HG03103 (cell line): ENCODE measurements at regions not wholly inside any gene's neighbourhood (a gene's known extent, or its start where the extent isn't known, plus 50 kb on each side); places are given as distances from the start of the nearest gene placed in this dataset.
"Not testable (repeated sequence)": the region's sequence is repeated elsewhere in the genome, so short reads cannot be mapped to it uniquely, and the experiment has no call there.

Experiments used
- ATAC-seq: cut with Tn5 transposase; IDR thresholded peaks from one replicate; pipeline ENCODE4 v1.9.1; 2021; ENCODE audit warnings: low read depth; ENCODE audit not compliant: unreplicated experiment

DNA sequence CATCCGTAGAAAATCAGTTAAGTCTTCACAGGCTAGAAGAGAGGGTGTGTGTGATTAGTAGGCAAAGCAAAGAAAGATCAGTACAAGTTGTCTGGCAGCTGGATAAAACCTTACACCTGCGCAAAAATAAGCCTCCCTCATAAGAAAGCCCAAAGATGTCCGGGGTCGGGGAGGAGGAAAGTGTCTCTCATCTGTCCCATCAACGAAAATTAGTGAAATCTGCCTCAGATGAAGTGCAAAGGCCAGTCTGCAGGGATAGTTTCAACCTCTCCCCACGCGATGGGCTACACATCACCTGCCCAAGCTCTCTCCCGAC lies 333.9 kb downstream of the SRGAP2C start:
- ATAC-seq, result no peak

DNA sequence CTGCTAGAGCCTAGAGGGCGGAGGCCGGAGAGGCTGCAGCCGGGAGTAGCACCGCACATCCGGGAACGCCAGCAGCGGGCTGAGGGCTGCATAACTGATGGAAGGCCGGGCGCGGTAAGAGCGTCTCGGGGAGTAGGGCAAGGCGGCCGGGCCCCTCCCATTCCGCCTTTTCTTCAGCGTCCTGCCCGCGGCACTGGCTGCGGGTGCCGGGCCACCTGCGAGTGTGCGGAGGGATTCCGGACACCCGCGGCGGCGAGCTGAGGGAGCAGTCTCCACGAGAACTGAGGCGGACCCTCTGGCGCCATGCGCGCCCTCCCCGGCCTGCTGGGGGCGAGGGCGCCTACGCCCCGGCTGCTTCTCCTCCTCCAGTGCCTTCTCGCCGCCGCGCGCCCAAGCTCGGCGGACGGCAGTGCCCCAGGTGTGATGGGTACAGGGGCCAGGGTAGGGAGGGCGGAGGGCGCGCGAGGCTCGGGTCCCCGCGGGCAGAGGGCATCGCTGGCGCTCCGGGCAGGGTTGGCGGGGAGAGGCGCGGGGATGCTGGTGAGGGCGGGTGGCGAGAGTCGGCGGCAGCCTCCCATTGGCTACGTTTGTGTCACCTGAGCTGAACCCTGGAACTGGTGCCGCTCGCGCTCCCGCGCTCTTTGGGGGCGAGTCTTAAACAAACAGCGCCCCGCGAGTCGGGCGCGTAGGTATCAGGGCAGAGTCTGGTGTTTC lies 334.4 kb downstream of the SRGAP2C start:
- no peak for ATAC-seq

DNA sequence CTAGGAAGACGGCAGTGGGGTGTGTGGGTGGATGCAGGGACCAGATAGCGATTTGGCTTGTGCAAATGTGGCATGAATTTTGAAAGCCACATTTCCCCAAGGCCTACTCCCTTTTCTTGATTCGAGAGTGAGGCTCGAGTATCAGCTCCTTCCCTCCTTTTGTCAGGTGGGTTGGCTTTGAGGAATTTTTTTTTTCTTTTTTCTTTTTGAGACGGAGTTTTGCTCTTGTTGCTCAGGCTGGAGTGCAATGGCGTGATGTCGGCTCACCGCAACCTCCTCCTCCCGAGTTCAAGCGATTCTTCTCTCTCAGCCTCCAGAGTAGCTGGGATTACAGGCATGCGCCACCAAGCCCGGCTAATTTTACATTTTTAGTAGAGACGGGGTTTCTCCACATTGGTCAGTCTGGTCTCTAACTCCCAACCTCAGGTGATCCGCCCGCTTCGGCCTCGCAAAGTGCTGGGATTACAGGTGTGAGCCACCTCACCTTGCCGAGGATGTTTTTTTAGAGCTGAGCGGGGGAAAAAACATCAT lies 335.0 kb downstream of the SRGAP2C start:
- not testable (repeated sequence) for ATAC-seq

- ATAC-seq, result no peak
Observed at GRCh38 chr1:121522061-121522759, 337.4 kb downstream of the SRGAP2C start.

GRCh38 chr1:121523112-121523511 lies 338.3 kb downstream of the SRGAP2C start:
- not testable (repeated sequence) for ATAC-seq

DNA sequence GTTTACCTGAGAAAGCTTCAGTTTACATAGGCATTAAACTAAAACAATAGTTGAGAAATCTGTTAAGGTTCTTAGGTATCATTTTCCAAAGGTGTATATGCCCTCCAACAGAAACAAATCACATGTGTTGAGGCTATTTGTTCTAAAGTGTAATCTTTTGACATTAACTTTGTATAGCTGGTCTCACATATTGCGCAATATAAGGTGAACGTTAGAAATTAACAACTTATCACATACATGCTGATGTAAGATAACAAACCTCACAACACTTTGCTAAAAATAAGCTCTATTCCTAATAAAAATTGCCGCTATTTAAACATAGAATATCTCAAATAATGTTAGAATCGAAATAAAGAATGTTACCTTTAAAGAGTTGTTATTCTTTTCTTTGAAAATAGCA lies 340.6 kb downstream of the SRGAP2C start:
- ATAC-seq, result no peak

DNA sequence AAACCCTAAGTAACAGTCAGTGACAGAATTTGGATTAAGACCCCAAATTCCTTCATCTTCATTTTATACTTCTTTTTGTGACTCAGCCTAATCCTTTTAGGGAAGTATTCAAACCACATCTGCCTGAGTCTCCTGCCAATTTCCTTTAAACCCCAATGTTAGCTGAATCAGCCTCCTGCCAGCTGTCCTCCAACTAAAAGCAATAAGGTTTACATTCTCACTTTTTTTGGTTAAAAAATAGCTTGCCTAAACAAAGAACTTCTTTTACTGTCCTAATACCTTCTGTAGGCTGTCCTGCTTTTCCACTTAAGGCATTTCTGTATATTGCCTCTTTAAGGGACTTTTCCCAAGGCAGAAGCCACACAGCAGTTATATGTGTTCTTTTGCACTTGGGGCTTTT lies 344.2 kb downstream of the SRGAP2C start:
- ATAC-seq, result not testable (repeated sequence)

DNA sequence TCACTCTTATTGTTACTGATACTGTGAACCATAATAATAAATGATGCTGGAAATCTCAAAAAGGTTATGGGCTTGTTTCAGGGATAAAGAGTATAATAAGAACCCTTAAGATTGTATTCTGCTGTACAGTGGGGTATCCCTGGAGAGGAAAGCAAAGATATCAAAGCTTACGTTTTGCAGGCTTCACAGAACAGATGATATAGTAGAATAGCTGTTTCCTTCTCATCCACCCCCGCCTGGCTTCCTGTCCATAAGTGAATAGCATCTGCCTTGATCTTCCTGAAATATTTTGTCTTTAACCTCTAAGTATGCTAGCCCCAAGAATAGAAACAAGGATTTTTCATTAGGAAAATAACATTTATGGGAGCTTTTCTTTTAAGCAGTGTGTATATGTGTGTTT lies 345.3 kb downstream of the SRGAP2C start:
- ATAC-seq, result not testable (repeated sequence)

DNA sequence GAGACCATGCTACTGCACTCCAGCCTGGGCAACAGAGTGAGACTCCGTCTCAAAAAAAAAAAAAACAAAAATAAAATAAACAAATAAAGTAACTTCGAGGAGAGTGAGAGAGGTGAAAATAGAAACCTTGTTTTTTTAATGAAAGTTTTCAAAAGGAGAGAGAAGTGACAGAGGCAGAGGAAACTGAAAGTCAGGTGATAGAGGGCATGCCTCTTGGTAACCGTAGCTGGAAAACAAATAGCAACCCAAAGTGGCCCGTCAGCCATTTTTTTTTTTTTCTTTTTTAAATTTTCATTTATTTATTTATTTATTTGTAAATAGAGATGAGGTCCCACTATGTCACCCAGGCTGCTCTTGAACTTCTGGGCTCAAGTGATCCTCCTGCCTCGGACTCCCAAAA lies 347.0 kb downstream of the SRGAP2C start:
- not testable (repeated sequence) for ATAC-seq

DNA sequence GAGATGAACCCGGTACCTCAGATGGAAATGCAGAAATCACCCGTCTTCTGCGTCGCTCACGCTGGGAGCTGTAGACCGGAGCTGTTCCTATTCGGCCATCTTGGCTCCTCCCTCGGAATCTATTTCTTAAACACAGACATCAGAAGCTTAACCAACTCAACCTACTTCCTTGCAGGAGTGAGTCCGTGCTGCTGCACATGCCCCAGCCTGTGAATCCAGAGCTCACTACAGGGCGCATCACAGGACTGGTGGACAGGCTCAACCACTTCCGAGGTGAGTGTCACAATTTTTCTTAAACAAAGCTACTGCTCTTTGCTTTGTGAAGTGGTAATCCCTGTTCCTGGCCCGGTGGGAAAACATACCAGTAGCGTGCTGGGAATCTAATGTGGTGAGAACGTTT lies 353.4 kb downstream of the SRGAP2C start:
- ATAC-seq, result not testable (repeated sequence)

- ATAC-seq, result no peak
Observed at GRCh38 chr1:121538943-121539575, 354.3 kb downstream of the SRGAP2C start.

DNA sequence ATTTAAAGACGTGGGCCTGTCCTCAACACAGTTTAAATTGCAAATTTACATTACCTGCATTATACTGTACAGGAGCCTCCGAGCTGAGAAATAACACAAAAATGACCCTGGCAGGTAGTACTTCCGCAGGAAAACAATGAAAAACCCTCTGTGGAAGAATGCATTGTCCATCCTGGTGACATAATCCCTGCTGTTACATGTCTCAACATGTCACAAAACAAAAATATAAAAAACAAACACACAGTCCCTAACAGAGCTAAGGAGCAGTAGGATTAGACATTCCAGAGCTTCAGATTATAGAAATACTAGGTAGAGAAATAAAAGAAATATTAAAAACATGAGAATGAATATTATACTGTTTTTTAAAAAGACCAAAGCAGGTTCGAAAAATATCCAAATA lies 359.2 kb downstream of the SRGAP2C start:
- not testable (repeated sequence) for ATAC-seq

- no peak for ATAC-seq
Observed at GRCh38 chr1:121544500-121544899, 359.7 kb downstream of the SRGAP2C start.

- not testable (repeated sequence) for ATAC-seq
Observed at GRCh38 chr1:121545899-121546298, 361.1 kb downstream of the SRGAP2C start.

- ATAC-seq, result no peak
Observed at GRCh38 chr1:121546830-121547591, 362.2 kb downstream of the SRGAP2C start.

DNA sequence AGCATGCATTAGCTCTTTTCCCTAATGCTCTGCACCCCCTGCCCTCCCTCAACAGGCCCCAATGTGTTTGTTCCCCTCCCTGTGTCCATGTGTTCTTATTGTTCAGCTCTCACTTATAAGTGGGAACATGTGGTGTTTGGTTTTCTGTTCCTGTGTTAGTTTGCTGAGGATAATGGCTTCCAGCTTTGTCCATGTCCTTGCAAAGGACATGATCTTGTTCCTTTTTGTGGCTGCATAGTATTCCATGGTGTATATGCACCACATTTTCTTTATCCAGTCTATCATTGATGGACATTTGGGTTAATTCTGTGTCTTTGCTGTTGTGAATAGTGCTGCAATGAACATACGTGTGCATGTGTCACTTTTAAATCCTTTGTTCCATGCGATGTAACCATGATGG lies 363.0 kb downstream of the SRGAP2C start:
- not testable (repeated sequence) for ATAC-seq

DNA sequence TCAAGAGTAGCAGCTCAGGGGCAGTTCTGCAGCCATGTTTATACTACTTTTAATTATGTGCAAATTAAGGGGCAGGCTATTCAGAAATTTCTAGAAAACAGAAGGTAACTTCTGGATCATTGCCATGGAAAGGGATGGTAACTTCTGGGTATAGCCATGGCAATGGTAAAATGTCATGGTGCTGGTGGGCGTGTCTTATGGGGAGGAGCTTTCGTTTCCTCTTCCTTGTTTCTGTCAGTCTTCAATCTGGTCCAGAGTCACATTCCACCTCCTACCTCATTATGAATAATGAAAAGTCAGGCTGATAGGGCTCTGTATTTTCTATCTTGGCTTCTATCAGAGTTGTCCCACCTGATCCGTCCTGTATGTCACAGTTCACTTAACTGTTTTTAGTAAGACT lies 366.0 kb downstream of the SRGAP2C start:
- ATAC-seq, result not testable (repeated sequence)

GRCh38 chr1:121551491-121551890 lies 366.7 kb downstream of the SRGAP2C start:
- not testable (repeated sequence) for ATAC-seq

GRCh38 chr1:121556560-121556959 lies 371.8 kb downstream of the SRGAP2C start:
- ATAC-seq, result not testable (repeated sequence)

DNA sequence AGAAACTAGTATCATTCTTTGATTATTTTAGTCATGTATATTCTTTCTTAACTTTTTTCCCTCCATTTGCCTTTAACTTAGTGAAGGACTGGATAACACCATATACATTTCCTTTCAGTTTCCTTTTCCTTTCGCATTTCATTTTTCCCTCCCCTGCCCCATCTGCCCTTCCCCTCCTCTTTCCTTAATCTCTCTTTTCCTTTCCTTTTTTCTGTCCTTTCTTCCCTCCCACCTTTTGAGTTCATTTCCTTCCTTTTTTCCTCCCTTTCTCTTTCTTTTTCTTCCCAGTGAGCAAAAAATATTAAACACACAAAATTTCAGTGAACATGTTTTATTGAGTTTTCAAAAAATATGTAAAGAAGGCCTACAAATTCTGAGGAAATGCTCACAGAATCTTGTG lies 373.3 kb downstream of the SRGAP2C start:
- ATAC-seq, result not testable (repeated sequence)

DNA sequence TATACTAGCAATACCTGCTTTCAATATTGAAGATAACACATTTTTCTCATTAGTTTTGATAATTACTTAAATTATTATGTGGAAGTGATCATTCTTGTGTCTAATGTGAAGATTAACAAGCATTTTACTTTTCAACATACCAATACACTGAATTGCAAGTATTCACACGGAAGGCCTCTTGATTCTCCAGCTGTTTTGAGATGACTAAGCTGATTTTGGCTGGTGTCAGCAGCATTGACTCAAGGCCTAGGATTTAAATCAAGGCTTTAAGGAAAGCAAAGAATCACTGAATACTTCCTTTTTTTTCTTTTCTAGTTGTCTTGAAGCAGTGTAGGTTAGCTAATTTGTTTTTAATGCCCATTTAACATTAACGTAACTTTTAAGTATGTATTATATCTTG lies 373.7 kb downstream of the SRGAP2C start:
- ATAC-seq, result no peak
